ENCODE measurements at regions not wholly inside any gene's neighbourhood (a gene's known extent, or its start where the extent isn't known, plus 50 kb on each side); places are given as distances from the start of the nearest gene placed in this dataset.
"Not testable (repeated sequence)": the region's sequence is repeated elsewhere in the genome, so short reads cannot be mapped to it uniquely, and the experiment has no call there.

- DNase-seq (ENCODE audit: low read depth); H3K4me3 ChIP-seq (ENCODE audit: low read depth, low read length): not testable (repeated sequence)
Observed at GRCh38 chr9:39744898-39745297, 389.4 kb downstream of the SPATA31A1 start.

- DNase-seq (ENCODE audit: low read depth); H3K4me3 ChIP-seq (ENCODE audit: low read depth, low read length): not testable (repeated sequence)
Observed at GRCh38 chr9:39775570-39775969, 420.1 kb downstream of the SPATA31A1 start.

- DNase-seq (ENCODE audit: low read depth): not testable (repeated sequence)
- peak overlapping the region; percentile 52 for H3K4me3 ChIP-seq (ENCODE audit: low read depth, low read length)
Observed at GRCh38 chr9:39791356-39791755, 435.9 kb downstream of the SPATA31A1 start.

GRCh38 chr9:39797935-39798334 is 442.5 kb downstream of the SPATA31A1 start:
- DNase-seq (ENCODE audit: low read depth); H3K4me3 ChIP-seq (ENCODE audit: low read depth, low read length): not testable (repeated sequence)

- DNase-seq (ENCODE audit: low read depth); H3K4me3 ChIP-seq (ENCODE audit: low read depth, low read length): not testable (repeated sequence)
Observed at GRCh38 chr9:39799252-39799651, 443.8 kb downstream of the SPATA31A1 start.

GRCh38 chr9:39802561-39802960 is 447.1 kb downstream of the SPATA31A1 start:
- not testable (repeated sequence) for DNase-seq (ENCODE audit: low read depth); H3K4me3 ChIP-seq (ENCODE audit: low read depth, low read length)

- peak; percentile 31 for DNase-seq (ENCODE audit: low read depth)
Observed at GRCh38 chr9:39809401-39810226, 454.1 kb downstream of the SPATA31A1 start.

GRCh38 chr9:39810401-39810800 is 454.9 kb downstream of the SPATA31A1 start:
- not testable (repeated sequence) for DNase-seq (ENCODE audit: low read depth)

More at GRCh38 chr9:39809401-39810226, 454.1 kb downstream of the SPATA31A1 start:
- peak overlapping the region; percentile 62 for H3K4me3 ChIP-seq (ENCODE audit: low read depth, low read length)

GRCh38 chr9:39811615-39812014 is 456.1 kb downstream of the SPATA31A1 start:
- DNase-seq (ENCODE audit: low read depth); H3K4me3 ChIP-seq (ENCODE audit: low read depth, low read length): not testable (repeated sequence)

More at GRCh38 chr9:39810401-39810800, 454.9 kb downstream of the SPATA31A1 start:
- H3K4me3 ChIP-seq (ENCODE audit: low read depth, low read length): not testable (repeated sequence)

GRCh38 chr9:39828457-39828856 is 473.0 kb downstream of the SPATA31A1 start:
- not testable (repeated sequence) for H3K4me3 ChIP-seq (ENCODE audit: low read depth, low read length)
- DNase-seq (ENCODE audit: low read depth): peak; percentile 27
- TF ChIP-seq CTCF (conservative IDR thresholded peaks at IDR 0.05; ENCODE audit: low read depth, low read length): peak; percentile 34
